Activated CD8-positive, alpha-beta memory T cell treated with anti-CD3 and anti-CD28 coated beads, Interleukin-2, amount 50 U/mL, for 24 hours (primary cell): ENCODE measurements at regions not wholly inside any gene's neighbourhood (a gene's known extent, or its start where the extent isn't known, plus 50 kb on each side); places are given as distances from the start of the nearest gene placed in this dataset.

Experiments used
- DNase-seq: peaks from one replicate; pipeline ENCODE4 v3.0.0-alpha.2; 2020; ENCODE audit errors: extremely low read depth

GRCh38 chr13:34114581-34114980, 296.6 kb downstream of the RFC3 start:
- DNase-seq = no peak

- DNase-seq = no peak
These were observed 298.7 kb downstream of the RFC3 start for GRCh38 chr13:34116651-34117050.

- no peak for DNase-seq
These were observed 306.8 kb downstream of the RFC3 start for GRCh38 chr13:34124666-34125306.

- no peak for DNase-seq
These were observed 309.6 kb downstream of the RFC3 start for GRCh38 chr13:34127523-34127922.

GRCh38 chr13:34128661-34129060, 310.7 kb downstream of the RFC3 start:
- DNase-seq = no peak

- no peak for DNase-seq
These were observed 311.5 kb downstream of the RFC3 start for GRCh38 chr13:34129436-34129835.

- DNase-seq = no peak
These were observed 319.3 kb downstream of the RFC3 start for GRCh38 chr13:34137200-34137599.

- no peak for DNase-seq
These were observed 321.8 kb downstream of the RFC3 start for GRCh38 chr13:34139660-34140227.

GRCh38 chr13:34143637-34144036, 325.7 kb downstream of the RFC3 start:
- DNase-seq = no peak

- no peak for DNase-seq
These were observed 326.2 kb downstream of the RFC3 start for GRCh38 chr13:34144142-34144541.

- DNase-seq = no peak
These were observed 327.1 kb downstream of the RFC3 start for GRCh38 chr13:34145061-34145460.

GRCh38 chr13:34148359-34148758, 330.4 kb downstream of the RFC3 start:
- no peak for DNase-seq

GRCh38 chr13:34151885-34152284, 333.9 kb downstream of the RFC3 start:
- DNase-seq = no peak

- no peak for DNase-seq
These were observed 334.5 kb downstream of the RFC3 start for GRCh38 chr13:34152409-34152808.

GRCh38 chr13:34152996-34153395, 335.0 kb downstream of the RFC3 start:
- no peak for DNase-seq

GRCh38 chr13:34153428-34154180, 335.7 kb downstream of the RFC3 start:
- no peak for DNase-seq

- no peak for DNase-seq
These were observed 338.1 kb downstream of the RFC3 start for GRCh38 chr13:34155931-34156607.

GRCh38 chr13:34156841-34157365, 339.0 kb downstream of the RFC3 start:
- DNase-seq = peak; percentile 12

GRCh38 chr13:34159946-34160345, 342.0 kb downstream of the RFC3 start:
- no peak for DNase-seq

- no peak for DNase-seq
These were observed 344.1 kb downstream of the RFC3 start for GRCh38 chr13:34161931-34162543.

GRCh38 chr13:34162544-34162933, 344.6 kb downstream of the RFC3 start:
- no peak for DNase-seq

GRCh38 chr13:34164582-34164981, 346.6 kb downstream of the RFC3 start:
- DNase-seq = no peak
